UCSD-AML1 (cell line): ENCODE measurements at regions not wholly inside any gene's neighbourhood (a gene's known extent, or its start where the extent isn't known, plus 50 kb on each side); places are given as distances from the start of the nearest gene placed in this dataset.
"Not testable (repeated sequence)": the region's sequence is repeated elsewhere in the genome, so short reads cannot be mapped to it uniquely, and the experiment has no call there.

Source experiments
- DNase-seq: peaks from one replicate; lab custom pipeline; 2025; ENCODE audit not compliant: unreplicated experiment; lab: John Stamatoyannopoulos, UW

- DNase-seq: no peak
These were observed 370.6 kb downstream of the CCSER2 start for GRCh38 chr10:84698989-84699388.

GRCh38 chr10:84700668-84701369 lies 372.4 kb downstream of the CCSER2 start:
- DNase-seq: no peak

- DNase-seq: no peak
These were observed 373.0 kb downstream of the CCSER2 start for GRCh38 chr10:84701370-84701720.

GRCh38 chr10:84704101-84704500 lies 375.7 kb downstream of the CCSER2 start:
- DNase-seq: no peak

- DNase-seq: no peak
These were observed 378.0 kb downstream of the CCSER2 start for GRCh38 chr10:84706431-84706830.

- no peak for DNase-seq
These were observed 378.5 kb downstream of the CCSER2 start for GRCh38 chr10:84706875-84707274.

GRCh38 chr10:84715911-84716310 lies 387.5 kb downstream of the CCSER2 start:
- DNase-seq: peak; percentile 26

- no peak for DNase-seq
These were observed 390.7 kb downstream of the CCSER2 start for GRCh38 chr10:84718877-84719616.

GRCh38 chr10:84719687-84720086 lies 391.3 kb downstream of the CCSER2 start:
- no peak for DNase-seq

GRCh38 chr10:84727398-84727797 lies 399.0 kb downstream of the CCSER2 start:
- no peak for DNase-seq

- DNase-seq: not testable (repeated sequence)
These were observed 410.7 kb downstream of the CCSER2 start for GRCh38 chr10:84739126-84739525.

- no peak for DNase-seq
These were observed 411.3 kb downstream of the CCSER2 start for GRCh38 chr10:84739641-84740040.

GRCh38 chr10:84743483-84743882 lies 415.1 kb downstream of the CCSER2 start:
- DNase-seq: no peak

GRCh38 chr10:84755311-84755710 lies 426.9 kb downstream of the CCSER2 start:
- no peak for DNase-seq

- DNase-seq: not testable (repeated sequence)
These were observed 428.3 kb downstream of the CCSER2 start for GRCh38 chr10:84756653-84757052.

- DNase-seq: not testable (repeated sequence)
These were observed 433.7 kb downstream of the CCSER2 start for GRCh38 chr10:84761994-84762614.

GRCh38 chr10:84762754-84763394 lies 434.5 kb downstream of the CCSER2 start:
- DNase-seq: no peak

- DNase-seq: no peak
These were observed 435.6 kb downstream of the CCSER2 start for GRCh38 chr10:84763965-84764364.

GRCh38 chr10:84765086-84765485 lies 436.7 kb downstream of the CCSER2 start:
- no peak for DNase-seq

GRCh38 chr10:84765656-84766055 lies 437.3 kb downstream of the CCSER2 start:
- DNase-seq: no peak

GRCh38 chr10:84766923-84767322 lies 438.5 kb downstream of the CCSER2 start:
- DNase-seq: no peak

GRCh38 chr10:84768132-84768531 lies 439.7 kb downstream of the CCSER2 start:
- DNase-seq: no peak
